Retinal pigment epithelial cell (primary cell): ENCODE measurements at regions not wholly inside any gene's neighbourhood (a gene's known extent, or its start where the extent isn't known, plus 50 kb on each side); places are given as distances from the start of the nearest gene placed in this dataset.

Experiments used
- DNase-seq: peaks from one replicate; pipeline ENCODE4 v3.0.0-alpha.2; 2010; ENCODE audit warnings: low read depth
- H3K4me3 ChIP-seq: 2 replicates; pipeline ENCODE4 v1.5.1; 2011; ENCODE audit warnings: mild to moderate bottlenecking, low read length, control low read depth, moderate library complexity
- CTCF ChIP-seq: conservative IDR thresholded peaks from 2 replicates; pipeline ENCODE4 v1.5.1; 2011; ENCODE audit warnings: low read depth, low read length, control low read depth, inconsistent platforms

GRCh38 chr3:106783231-106783630 is 594.0 kb upstream of the CCDC54 start:
- DNase-seq = no peak
- no peak for TF ChIP-seq CTCF
- no peak overlapping the region for H3K4me3 ChIP-seq

- no peak for TF ChIP-seq CTCF
- H3K4me3 ChIP-seq = no peak overlapping the region
- no peak for DNase-seq
These were observed 588.0 kb upstream of the CCDC54 start for GRCh38 chr3:106789276-106789675.

GRCh38 chr3:106792716-106793115 is 584.5 kb upstream of the CCDC54 start:
- DNase-seq = no peak
- TF ChIP-seq CTCF = no peak
- no peak overlapping the region for H3K4me3 ChIP-seq

- no peak overlapping the region for H3K4me3 ChIP-seq
- no peak for DNase-seq
- no peak for TF ChIP-seq CTCF
These were observed 582.8 kb upstream of the CCDC54 start for GRCh38 chr3:106794442-106794841.

- DNase-seq = no peak
- no peak overlapping the region for H3K4me3 ChIP-seq
- no peak for TF ChIP-seq CTCF
These were observed 581.7 kb upstream of the CCDC54 start for GRCh38 chr3:106795553-106795952.

GRCh38 chr3:106797461-106797860 is 579.8 kb upstream of the CCDC54 start:
- no peak overlapping the region for H3K4me3 ChIP-seq
- no peak for TF ChIP-seq CTCF
- no peak for DNase-seq

GRCh38 chr3:106805625-106806024 is 571.6 kb upstream of the CCDC54 start:
- no peak for DNase-seq
- no peak overlapping the region for H3K4me3 ChIP-seq
- TF ChIP-seq CTCF = no peak
